T-helper 1 cell treated with Interleukin-12 subunit alpha and Interleukin-12 subunit beta and Interleukin-4 antibody, amounts not matched to agents 30 μg/mL and 1 μg/mL, for 36 hours (primary cell): ENCODE measurements at regions not wholly inside any gene's neighbourhood (a gene's known extent, or its start where the extent isn't known, plus 50 kb on each side); places are given as distances from the start of the nearest gene placed in this dataset.

Source experiments
- H3K27ac Mint-ChIP-seq: one replicate; pipeline ENCODE4 v1.8.0; 2021; ENCODE audit warnings: mild to moderate bottlenecking, mixed read lengths
- H3K27me3 Mint-ChIP-seq: one replicate; pipeline ENCODE4 v1.8.0; 2021; ENCODE audit warnings: low read depth, mixed read lengths
- H3K36me3 Mint-ChIP-seq: one replicate; pipeline ENCODE4 v1.8.0; 2021; ENCODE audit warnings: low read depth, mixed read lengths
- H3K4me1 Mint-ChIP-seq: one replicate; pipeline ENCODE4 v1.8.0; 2021; ENCODE audit warnings: low read depth, mixed read lengths
- H3K4me3 Mint-ChIP-seq: one replicate; pipeline ENCODE4 v1.8.0; 2021; ENCODE audit warnings: mild to moderate bottlenecking, moderate library complexity, mixed read lengths
- H3K9me3 Mint-ChIP-seq: one replicate; pipeline ENCODE4 v1.8.0; 2021; ENCODE audit warnings: mixed read lengths

DNA sequence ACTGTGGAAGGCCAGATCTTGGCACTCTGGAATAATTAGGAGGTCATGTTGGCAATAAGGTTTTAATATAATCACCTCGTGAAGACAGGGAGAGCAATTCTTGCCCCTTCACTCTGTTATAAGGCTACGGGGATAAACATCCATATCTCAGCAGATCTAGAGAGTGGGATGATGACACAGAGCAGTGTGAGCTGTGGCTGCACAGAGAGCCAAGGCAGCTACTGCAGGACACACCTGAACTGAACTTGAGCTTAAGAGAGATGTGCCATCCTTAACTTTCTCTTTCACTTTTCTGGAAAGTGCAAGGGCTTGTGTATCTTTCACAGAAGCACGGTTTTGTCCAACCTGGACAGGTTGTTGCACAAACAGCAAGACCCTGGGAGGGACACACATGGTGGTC is 174.7 kb downstream of the GATA3 start:
- Mint-ChIP-seq H3K36me3 (peaks cover 4% of the 10 kb centered on the region), H3K27ac (peak overlapping the region; percentile 54)

GRCh38 chr10:8230902-8231301 is 176.4 kb downstream of the GATA3 start:
- Mint-ChIP-seq H3K4me3 (no peak overlapping the region), H3K4me1 (peaks cover 34% of the 10 kb centered on the region), H3K27me3 (peaks cover 22% of the 10 kb centered on the region), H3K9me3 (no peaks in the 10 kb centered on the region), H3K36me3 (peaks cover 14% of the 10 kb centered on the region), H3K27ac (no peak overlapping the region)

More for the DNA sequence above, 174.7 kb downstream of the GATA3 start:
- Mint-ChIP-seq H3K9me3 (no peaks in the 10 kb centered on the region), H3K27me3 (peaks cover 14% of the 10 kb centered on the region), H3K4me3 (peak overlapping the region; percentile 68), H3K4me1 (peaks cover 30% of the 10 kb centered on the region)

- Mint-ChIP-seq H3K9me3 (no peaks in the 10 kb centered on the region), H3K4me3 (no peak overlapping the region), H3K4me1 (peaks cover 45% of the 10 kb centered on the region), H3K27me3 (peaks cover 17% of the 10 kb centered on the region), H3K27ac (no peak overlapping the region), H3K36me3 (peaks cover 16% of the 10 kb centered on the region)
Measured at GRCh38 chr10:8233049-8233448, 178.6 kb downstream of the GATA3 start.

DNA sequence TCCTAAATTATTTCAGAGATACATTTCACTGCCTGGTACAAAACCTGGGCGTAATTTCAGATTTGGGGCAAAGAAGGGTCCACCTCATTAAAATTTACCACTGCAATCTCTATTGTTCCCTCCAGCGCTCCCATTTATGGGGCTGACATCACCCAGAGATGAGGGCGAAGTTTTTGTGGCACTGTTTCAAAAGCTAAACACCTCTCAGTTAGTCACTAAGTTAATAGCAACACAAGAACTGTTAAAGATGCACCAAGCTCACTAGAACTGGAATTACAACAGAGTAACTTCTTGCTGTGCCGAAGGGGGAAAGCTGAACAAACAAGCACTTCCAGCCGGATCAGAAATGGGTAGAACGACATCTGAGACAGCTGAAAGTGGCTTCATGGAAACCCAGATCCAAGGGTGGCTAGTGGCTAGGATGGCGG is 179.4 kb downstream of the GATA3 start:
- Mint-ChIP-seq H3K4me1 (peaks cover 46% of the 10 kb centered on the region), H3K27me3 (peaks cover 17% of the 10 kb centered on the region), H3K27ac (no peak overlapping the region), H3K9me3 (no peaks in the 10 kb centered on the region), H3K4me3 (no peak overlapping the region), H3K36me3 (peaks cover 16% of the 10 kb centered on the region)

GRCh38 chr10:8235253-8236027 is 181.0 kb downstream of the GATA3 start:
- H3K27ac Mint-ChIP-seq = no peak overlapping the region
- H3K36me3 Mint-ChIP-seq = peaks cover 11% of the 10 kb centered on the region
- no peak overlapping the region for H3K4me3 Mint-ChIP-seq
- H3K9me3 Mint-ChIP-seq = no peaks in the 10 kb centered on the region
- peaks cover 17% of the 10 kb centered on the region for H3K27me3 Mint-ChIP-seq
- peaks cover 48% of the 10 kb centered on the region for H3K4me1 Mint-ChIP-seq

- H3K36me3 Mint-ChIP-seq = peaks cover 20% of the 10 kb centered on the region
- peak overlapping the region; percentile 49 for H3K4me3 Mint-ChIP-seq
- H3K27ac Mint-ChIP-seq = peak overlapping the region; percentile 64
- peaks cover 63% of the 10 kb centered on the region for H3K4me1 Mint-ChIP-seq
- peaks cover 11% of the 10 kb centered on the region for H3K27me3 Mint-ChIP-seq
- H3K9me3 Mint-ChIP-seq = no peaks in the 10 kb centered on the region
Measured at GRCh38 chr10:8238986-8239385, 184.5 kb downstream of the GATA3 start.

- no peaks in the 10 kb centered on the region for H3K27me3 Mint-ChIP-seq
- H3K4me3 Mint-ChIP-seq = no peak overlapping the region
Measured at GRCh38 chr10:8240861-8241260, 186.4 kb downstream of the GATA3 start.

GRCh38 chr10:8242295-8242872 is 187.9 kb downstream of the GATA3 start:
- no peaks in the 10 kb centered on the region for H3K27me3 Mint-ChIP-seq
- no peak overlapping the region for H3K4me3 Mint-ChIP-seq
- peaks cover 77% of the 10 kb centered on the region for H3K4me1 Mint-ChIP-seq
- H3K36me3 Mint-ChIP-seq = peaks cover 16% of the 10 kb centered on the region
- H3K27ac Mint-ChIP-seq = peak overlapping the region; percentile 70
- peaks cover 12% of the 10 kb centered on the region for H3K9me3 Mint-ChIP-seq

More at GRCh38 chr10:8240861-8241260, 186.4 kb downstream of the GATA3 start:
- Mint-ChIP-seq H3K9me3 (no peaks in the 10 kb centered on the region), H3K27ac (peak overlapping the region; percentile 2), H3K4me1 (peaks cover 77% of the 10 kb centered on the region), H3K36me3 (peaks cover 10% of the 10 kb centered on the region)

DNA sequence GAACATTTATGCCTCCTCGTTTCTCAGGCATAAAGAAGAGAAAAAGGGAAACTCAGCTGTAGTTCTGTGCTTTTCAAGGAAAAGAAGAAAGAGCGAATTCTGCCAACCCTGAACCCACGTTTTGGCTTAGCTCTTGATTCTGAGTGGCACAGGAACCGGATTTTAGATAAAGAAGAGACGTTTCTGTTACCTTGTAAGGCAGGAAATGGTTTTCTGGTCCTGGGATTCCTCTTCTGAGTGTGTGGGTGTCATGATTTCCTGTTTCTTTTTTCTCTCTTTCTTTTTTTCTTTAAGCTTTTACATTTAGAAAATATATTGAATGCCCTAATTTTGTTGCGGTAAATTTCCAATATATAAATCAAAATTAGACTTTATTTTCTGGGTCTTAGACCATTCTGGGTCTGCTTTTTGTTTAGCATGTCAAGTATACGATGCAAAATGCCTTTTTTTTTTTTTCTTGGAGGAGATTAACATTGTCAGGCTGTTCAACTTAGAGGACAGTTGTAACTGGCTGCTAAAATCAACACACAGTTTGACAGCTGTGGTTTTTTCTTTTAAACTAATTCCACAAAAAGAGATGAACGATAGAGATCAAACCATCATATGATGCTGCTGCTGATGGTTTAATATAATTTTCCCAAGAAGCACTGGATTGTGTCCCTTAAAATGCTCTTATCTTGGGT is 190.8 kb downstream of the GATA3 start:
- peaks cover 28% of the 10 kb centered on the region for H3K9me3 Mint-ChIP-seq
- peak overlapping the region; percentile 71 for H3K4me3 Mint-ChIP-seq
- H3K27me3 Mint-ChIP-seq = no peaks in the 10 kb centered on the region
- H3K27ac Mint-ChIP-seq = peak overlapping the region; percentile 93
- peaks cover 61% of the 10 kb centered on the region for H3K4me1 Mint-ChIP-seq
- H3K36me3 Mint-ChIP-seq = peaks cover 29% of the 10 kb centered on the region

- Mint-ChIP-seq H3K9me3 (peaks cover 28% of the 10 kb centered on the region), H3K4me3 (peak overlapping the region; percentile 71), H3K36me3 (peaks cover 29% of the 10 kb centered on the region), H3K27ac (peak overlapping the region; percentile 93), H3K4me1 (peaks cover 59% of the 10 kb centered on the region), H3K27me3 (no peaks in the 10 kb centered on the region)
Measured at GRCh38 chr10:8245814-8246142, 191.3 kb downstream of the GATA3 start.

DNA sequence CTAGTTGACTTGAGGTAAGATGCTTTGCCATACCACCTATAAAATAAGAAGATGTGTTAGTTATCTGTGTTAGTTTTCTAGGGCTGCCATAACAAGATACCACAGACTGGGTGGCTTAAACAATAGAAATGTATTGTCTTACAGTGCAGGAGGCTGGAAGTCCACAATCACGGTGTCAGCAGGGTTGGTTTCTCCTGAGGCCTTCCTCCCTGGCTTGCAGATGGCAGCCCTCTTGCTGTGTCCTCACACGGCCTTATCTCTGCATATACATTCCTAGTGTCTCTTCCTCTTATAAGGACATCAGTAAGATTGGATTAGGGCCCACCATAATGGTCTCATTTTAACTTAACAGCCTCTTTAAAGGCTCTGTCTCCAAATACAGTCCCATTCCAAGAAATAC is 192.1 kb downstream of the GATA3 start:
- H3K4me1 Mint-ChIP-seq = peaks cover 54% of the 10 kb centered on the region
- H3K36me3 Mint-ChIP-seq = peaks cover 25% of the 10 kb centered on the region
- H3K4me3 Mint-ChIP-seq = no peak overlapping the region
- peaks cover 28% of the 10 kb centered on the region for H3K9me3 Mint-ChIP-seq
- H3K27ac Mint-ChIP-seq = peak overlapping the region; percentile 27
- H3K27me3 Mint-ChIP-seq = no peaks in the 10 kb centered on the region

DNA sequence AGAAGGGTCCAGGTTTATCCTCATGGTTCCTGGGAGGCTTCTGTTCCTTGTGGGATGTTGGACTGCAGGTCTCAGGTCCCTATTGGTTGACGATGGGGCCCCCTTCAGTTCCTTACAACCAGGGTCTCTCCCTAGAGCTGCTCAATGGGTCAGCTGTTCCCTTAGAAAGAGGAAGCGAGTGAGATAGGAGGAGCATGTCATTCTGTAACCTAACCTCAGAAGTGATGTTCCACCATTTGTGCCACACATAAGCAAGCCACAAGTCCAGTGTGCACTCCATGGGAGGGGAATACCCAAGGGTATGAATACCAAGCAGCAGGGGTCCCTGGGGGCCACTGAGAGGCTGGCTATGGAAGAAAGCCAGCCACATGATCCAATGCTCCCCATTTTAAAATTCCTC is 192.7 kb downstream of the GATA3 start:
- Mint-ChIP-seq H3K27me3 (no peaks in the 10 kb centered on the region), H3K36me3 (peaks cover 23% of the 10 kb centered on the region), H3K9me3 (peaks cover 28% of the 10 kb centered on the region), H3K4me3 (no peak overlapping the region), H3K27ac (no peak overlapping the region), H3K4me1 (peaks cover 49% of the 10 kb centered on the region)

DNA sequence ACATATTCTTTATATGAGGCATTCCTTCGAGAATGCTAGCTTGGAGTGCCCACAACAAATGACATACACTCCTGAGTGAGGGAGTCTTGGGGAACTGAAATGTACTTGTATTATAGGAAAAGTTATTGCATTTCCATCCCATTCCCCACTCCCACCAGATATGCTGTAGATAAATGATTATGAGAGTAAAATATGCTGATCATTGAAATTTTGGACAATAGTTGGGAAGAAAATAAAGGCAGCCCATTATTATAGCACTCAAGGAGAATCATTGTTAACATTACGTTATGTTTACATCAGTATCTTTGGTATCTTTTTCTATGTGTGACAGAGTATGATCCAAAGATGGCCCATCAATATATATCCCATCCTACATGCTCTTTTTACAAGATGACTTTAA is 194.4 kb downstream of the GATA3 start:
- H3K36me3 Mint-ChIP-seq = peaks cover 21% of the 10 kb centered on the region
- no peak overlapping the region for H3K27ac Mint-ChIP-seq
- no peaks in the 10 kb centered on the region for H3K27me3 Mint-ChIP-seq
- H3K4me3 Mint-ChIP-seq = no peak overlapping the region
- peaks cover 39% of the 10 kb centered on the region for H3K4me1 Mint-ChIP-seq
- H3K9me3 Mint-ChIP-seq = peaks cover 28% of the 10 kb centered on the region

- H3K27ac Mint-ChIP-seq = no peak overlapping the region
- no peak overlapping the region for H3K4me3 Mint-ChIP-seq
- H3K9me3 Mint-ChIP-seq = peaks cover 16% of the 10 kb centered on the region
- peaks cover 13% of the 10 kb centered on the region for H3K36me3 Mint-ChIP-seq
- no peaks in the 10 kb centered on the region for H3K27me3 Mint-ChIP-seq
- H3K4me1 Mint-ChIP-seq = peaks cover 34% of the 10 kb centered on the region
Measured at GRCh38 chr10:8254350-8254749, 199.9 kb downstream of the GATA3 start.

- Mint-ChIP-seq H3K4me3 (peak overlapping the region; percentile 12), H3K36me3 (peaks cover 7% of the 10 kb centered on the region), H3K27me3 (no peaks in the 10 kb centered on the region), H3K9me3 (peaks cover 10% of the 10 kb centered on the region), H3K27ac (peak overlapping the region; percentile 71), H3K4me1 (peaks cover 34% of the 10 kb centered on the region)
Measured at GRCh38 chr10:8255301-8255700, 200.8 kb downstream of the GATA3 start.
